Neural cell (in vitro differentiated cells): ENCODE measurements at regions not wholly inside any gene's neighbourhood (a gene's known extent, or its start where the extent isn't known, plus 50 kb on each side); places are given as distances from the start of the nearest gene placed in this dataset.
"Not testable (repeated sequence)": the region's sequence is repeated elsewhere in the genome, so short reads cannot be mapped to it uniquely, and the experiment has no call there.

Experiments used
- EP300 ChIP-seq: fragments of 450-650 bp; conservative IDR thresholded peaks from 2 replicates; pipeline ENCODE4 v1.6.1; 2014; ENCODE audit warnings: antibody characterized with exemption, mild to moderate bottlenecking, moderate library complexity; ENCODE audit not compliant: poor library complexity, severe bottlenecking
- MXI1 ChIP-seq: fragments of 450-650 bp; conservative IDR thresholded peaks from 2 replicates; pipeline ENCODE4 v1.6.1; 2014; ENCODE audit warnings: antibody characterized with exemption, mild to moderate bottlenecking; ENCODE audit not compliant: poor library complexity, severe bottlenecking
- TF ChIP-seq, protein P1 (sequence below): fragments of 450-650 bp; IDR thresholded peaks from 2 replicates; pipeline ENCODE4 v1.5.1; 2014; ENCODE audit warnings: antibody characterized with exemption, mild to moderate bottlenecking, moderate library complexity; ENCODE audit not compliant: poor library complexity, severe bottlenecking

DNA sequence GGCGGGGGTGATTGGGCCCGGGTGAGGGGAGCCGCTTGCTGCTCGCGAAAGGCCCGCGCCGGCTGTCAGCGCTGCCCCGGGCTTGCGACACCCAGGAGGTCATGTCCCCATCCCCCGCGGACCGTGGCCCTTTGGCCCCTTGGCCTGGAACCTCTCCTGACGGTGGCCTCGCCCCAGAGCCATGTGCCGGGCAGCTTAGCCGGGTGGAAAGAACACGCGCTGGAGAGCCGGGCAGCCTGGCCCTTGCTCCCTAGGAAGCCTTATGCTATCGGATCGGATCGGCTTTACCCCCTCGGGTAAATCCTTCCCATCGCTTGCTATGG is 55.4 kb upstream of the PLGLB1 start:
- TF ChIP-seq, protein P1, sequence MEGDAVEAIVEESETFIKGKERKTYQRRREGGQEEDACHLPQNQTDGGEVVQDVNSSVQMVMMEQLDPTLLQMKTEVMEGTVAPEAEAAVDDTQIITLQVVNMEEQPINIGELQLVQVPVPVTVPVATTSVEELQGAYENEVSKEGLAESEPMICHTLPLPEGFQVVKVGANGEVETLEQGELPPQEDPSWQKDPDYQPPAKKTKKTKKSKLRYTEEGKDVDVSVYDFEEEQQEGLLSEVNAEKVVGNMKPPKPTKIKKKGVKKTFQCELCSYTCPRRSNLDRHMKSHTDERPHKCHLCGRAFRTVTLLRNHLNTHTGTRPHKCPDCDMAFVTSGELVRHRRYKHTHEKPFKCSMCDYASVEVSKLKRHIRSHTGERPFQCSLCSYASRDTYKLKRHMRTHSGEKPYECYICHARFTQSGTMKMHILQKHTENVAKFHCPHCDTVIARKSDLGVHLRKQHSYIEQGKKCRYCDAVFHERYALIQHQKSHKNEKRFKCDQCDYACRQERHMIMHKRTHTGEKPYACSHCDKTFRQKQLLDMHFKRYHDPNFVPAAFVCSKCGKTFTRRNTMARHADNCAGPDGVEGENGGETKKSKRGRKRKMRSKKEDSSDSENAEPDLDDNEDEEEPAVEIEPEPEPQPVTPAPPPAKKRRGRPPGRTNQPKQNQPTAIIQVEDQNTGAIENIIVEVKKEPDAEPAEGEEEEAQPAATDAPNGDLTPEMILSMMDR, result not testable (repeated sequence)
- TF ChIP-seq EP300, MXI1: not testable (repeated sequence)
